Brain microvascular endothelial cell (primary cell): ENCODE measurements at regions not wholly inside any gene's neighbourhood (a gene's known extent, or its start where the extent isn't known, plus 50 kb on each side); places are given as distances from the start of the nearest gene placed in this dataset.
"Not testable (repeated sequence)": the region's sequence is repeated elsewhere in the genome, so short reads cannot be mapped to it uniquely, and the experiment has no call there.

Source experiments
- DNase-seq: peaks from one replicate; pipeline ENCODE4 v3.0.0-alpha.2; 2020
- H3K27ac ChIP-seq: fragments of 250-450 bp; sonication (Bioruptor Pico); 2 replicates; pipeline ENCODE4 v1.5.1; 2020; ENCODE audit warnings: mild to moderate bottlenecking, moderate library complexity
- H3K27me3 ChIP-seq: fragments of 250-450 bp; sonication (Bioruptor Pico); replicated peaks from 2 replicates; pipeline ENCODE4 v1.5.1; 2020; ENCODE audit warnings: mild to moderate bottlenecking
- H3K36me3 ChIP-seq: fragments of 250-450 bp; sonication (Bioruptor Pico); replicated peaks from 2 replicates; pipeline ENCODE4 v1.5.1; 2020; ENCODE audit warnings: mild to moderate bottlenecking
- H3K4me3 ChIP-seq: 2 replicates; pipeline ENCODE4 v1.5.1; 2011; ENCODE audit warnings: low read depth, mild to moderate bottlenecking, control low read depth, low read length, moderate library complexity
- CTCF ChIP-seq: IDR thresholded peaks from 2 replicates; pipeline ENCODE4 v1.5.1; 2011; ENCODE audit warnings: low read depth, mild to moderate bottlenecking, moderate library complexity, low read length, control low read depth, inconsistent platforms; ENCODE audit errors: missing control alignments
- in situ Hi-C: cut with HindIII; loops from 2 replicates; pipeline ENCODE4 v1.10.0; 2017; ENCODE audit warnings: low sequenced_read_pairs, low pct_ligation_motif_present

- in situ Hi-C loops, result no loop called here
- Histone ChIP-seq H3K36me3 (no peaks in the 10 kb centered on the region), H3K4me3 (no peak overlapping the region), H3K27ac (no peak overlapping the region), H3K27me3 (no peaks in the 10 kb centered on the region)
- no peak for DNase-seq
- no peak for TF ChIP-seq CTCF
Measured at GRCh38 chr2:7437141-7437540, 519.9 kb downstream of the RNF144A start.

- in situ Hi-C loops, result no loop called here
- no peak for TF ChIP-seq CTCF
- DNase-seq, result no peak
- Histone ChIP-seq H3K27me3 (no peaks in the 10 kb centered on the region), H3K4me3 (no peak overlapping the region), H3K27ac (no peak overlapping the region), H3K36me3 (no peaks in the 10 kb centered on the region)
Measured at GRCh38 chr2:7437716-7438632, 520.8 kb downstream of the RNF144A start.

- H3K4me3 ChIP-seq, result no peak overlapping the region
- no peaks in the 10 kb centered on the region for H3K36me3 ChIP-seq
- no peak for DNase-seq
- no peak for TF ChIP-seq CTCF
- no peaks in the 10 kb centered on the region for H3K27me3 ChIP-seq
- in situ Hi-C loops, result no loop called here
- H3K27ac ChIP-seq, result no peak overlapping the region
Measured at GRCh38 chr2:7438855-7439254, 521.6 kb downstream of the RNF144A start.

GRCh38 chr2:7440977-7441376 is 523.8 kb downstream of the RNF144A start:
- Histone ChIP-seq H3K4me3 (no peak overlapping the region), H3K27me3 (no peaks in the 10 kb centered on the region), H3K27ac (no peak overlapping the region), H3K36me3 (no peaks in the 10 kb centered on the region)
- no peak for DNase-seq
- in situ Hi-C loops, result no loop called here
- no peak for TF ChIP-seq CTCF

- in situ Hi-C loops, H3K27ac ChIP-seq, H3K4me3 ChIP-seq, DNase-seq, H3K36me3 ChIP-seq, H3K27me3 ChIP-seq: not testable (repeated sequence)
Measured at GRCh38 chr2:7441841-7442240, 524.6 kb downstream of the RNF144A start.

GRCh38 chr2:7444626-7445025 is 527.4 kb downstream of the RNF144A start:
- no peak for TF ChIP-seq CTCF
- H3K27ac ChIP-seq, result no peak overlapping the region
- no peak for DNase-seq
- H3K27me3 ChIP-seq, result no peaks in the 10 kb centered on the region
- H3K36me3 ChIP-seq, result no peaks in the 10 kb centered on the region
- in situ Hi-C loops, result no loop called here
- no peak overlapping the region for H3K4me3 ChIP-seq
